ENCODE measurements at regions not wholly inside any gene's neighbourhood (a gene's known extent, or its start where the extent isn't known, plus 50 kb on each side); places are given as distances from the start of the nearest gene placed in this dataset.

GRCh38 chr14:49999146-49999761, 106.4 kb downstream of the ARF6 start:
- peaks cover 61% of the 10 kb centered on the region for H3K4me1 ChIP-seq
- no peak for DNase-seq (ENCODE audit: extremely low spot score in 2 of 2)

GRCh38 chr14:49999826-50000379, 107.0 kb downstream of the ARF6 start:
- intact Hi-C loops (cut with DNase I) = loop anchor here (5.0 kb wide), 1 partner anchor 108 kb away; the partner anchor contains the start of gene ARF6
- Histone ChIP-seq H3K36me3 (no peaks in the 10 kb centered on the region), H3K4me1 (peaks cover 64% of the 10 kb centered on the region), H3K27me3 (no peaks in the 10 kb centered on the region), H3K4me3 (peak overlapping the region in 1 of 2 donors; percentile 10), H3K9me3 (no peaks in the 10 kb centered on the region), H3K27ac (peak overlapping the region; percentile 92)
- TF ChIP-seq POLR2AphosphoS5 (IDR thresholded peaks at IDR 0.05; ENCODE audit: insufficient read depth in 1 of 2, low read depth in 1 of 2) (no peak), POLR2A (IDR thresholded peaks at IDR 0.05) (no peak), CTCF (IDR thresholded peaks at IDR 0.05) (no peak)
- DNase-seq (ENCODE audit: extremely low spot score in 2 of 2) = no peak

More at GRCh38 chr14:49999146-49999761, 106.4 kb downstream of the ARF6 start:
- Histone ChIP-seq H3K9me3 (no peaks in the 10 kb centered on the region), H3K27ac (peak overlapping the region; percentile 92), H3K27me3 (no peaks in the 10 kb centered on the region), H3K36me3 (no peaks in the 10 kb centered on the region), H3K4me3 (no peak overlapping the region)
- no peak for TF ChIP-seq POLR2A (IDR thresholded peaks at IDR 0.05)
- TF ChIP-seq POLR2AphosphoS5 (IDR thresholded peaks at IDR 0.05; ENCODE audit: insufficient read depth in 1 of 2, low read depth in 1 of 2) = peak; percentile 69 to 80
- intact Hi-C loops (cut with DNase I) = no loop called here

GRCh38 chr14:50000380-50001150, 107.7 kb downstream of the ARF6 start:
- Histone ChIP-seq H3K4me3 (peak overlapping the region; percentile 10 to 17), H3K4me1 (peaks cover 64% of the 10 kb centered on the region), H3K36me3 (no peaks in the 10 kb centered on the region), H3K27me3 (no peaks in the 10 kb centered on the region), H3K9me3 (no peaks in the 10 kb centered on the region), H3K27ac (peak overlapping the region; percentile 92)
- no peak for DNase-seq (ENCODE audit: extremely low spot score in 2 of 2)
- peak in 1 of 2 donors; percentile 78 for TF ChIP-seq POLR2AphosphoS5 (IDR thresholded peaks at IDR 0.05; ENCODE audit: insufficient read depth in 1 of 2, low read depth in 1 of 2)
- no peak for TF ChIP-seq POLR2A (IDR thresholded peaks at IDR 0.05)
- no peak for TF ChIP-seq CTCF (IDR thresholded peaks at IDR 0.05)
- intact Hi-C loops (cut with DNase I) = loop anchor here (5.0 kb wide), 1 partner anchor 108 kb away; the partner anchor contains the start of gene ARF6

GRCh38 chr14:50001151-50001998, 108.5 kb downstream of the ARF6 start:
- Histone ChIP-seq H3K9me3 (no peaks in the 10 kb centered on the region), H3K4me1 (peaks cover 64% of the 10 kb centered on the region), H3K36me3 (no peaks in the 10 kb centered on the region), H3K27me3 (no peaks in the 10 kb centered on the region), H3K4me3 (peak overlapping the region in 1 of 2 donors; percentile 10), H3K27ac (peak overlapping the region; percentile 92)
- TF ChIP-seq POLR2A (IDR thresholded peaks at IDR 0.05) (no peak), POLR2AphosphoS5 (IDR thresholded peaks at IDR 0.05; ENCODE audit: insufficient read depth in 1 of 2, low read depth in 1 of 2) (peak in 1 of 2 donors; percentile 59)
- peak in 1 of 2 donors; percentile 93 for DNase-seq (ENCODE audit: extremely low spot score in 2 of 2)
- intact Hi-C loops (cut with DNase I) = loop anchor here (5.0 kb wide), 1 partner anchor 109 kb away; the partner anchor contains the start of gene ARF6

- Histone ChIP-seq H3K4me3 (peak overlapping the region; percentile 44 to 66), H3K4me1 (peaks cover 64% of the 10 kb centered on the region), H3K36me3 (no peaks in the 10 kb centered on the region), H3K9me3 (no peaks in the 10 kb centered on the region), H3K27ac (peak overlapping the region; percentile 92), H3K27me3 (no peaks in the 10 kb centered on the region)
- intact Hi-C loops (cut with DNase I) = loop anchor here (5.0 kb wide), 1 partner anchor 110 kb away; the partner anchor contains the start of gene ARF6
- DNase-seq (ENCODE audit: extremely low spot score in 2 of 2) = no peak
- no peak for TF ChIP-seq CTCF (IDR thresholded peaks at IDR 0.05)
- no peak for TF ChIP-seq POLR2AphosphoS5 (IDR thresholded peaks at IDR 0.05; ENCODE audit: insufficient read depth in 1 of 2, low read depth in 1 of 2)
- TF ChIP-seq POLR2A (IDR thresholded peaks at IDR 0.05) = no peak
Observed at GRCh38 chr14:50001999-50002925, 109.4 kb downstream of the ARF6 start.

Measured in vagina (tissue), 2 donors.